ENCODE measurements at regions not wholly inside any gene's neighbourhood (a gene's known extent, or its start where the extent isn't known, plus 50 kb on each side); places are given as distances from the start of the nearest gene placed in this dataset.
A peak's percentile ranks its signal among the peaks of the same experiment; 100 is the strongest.

DNA sequence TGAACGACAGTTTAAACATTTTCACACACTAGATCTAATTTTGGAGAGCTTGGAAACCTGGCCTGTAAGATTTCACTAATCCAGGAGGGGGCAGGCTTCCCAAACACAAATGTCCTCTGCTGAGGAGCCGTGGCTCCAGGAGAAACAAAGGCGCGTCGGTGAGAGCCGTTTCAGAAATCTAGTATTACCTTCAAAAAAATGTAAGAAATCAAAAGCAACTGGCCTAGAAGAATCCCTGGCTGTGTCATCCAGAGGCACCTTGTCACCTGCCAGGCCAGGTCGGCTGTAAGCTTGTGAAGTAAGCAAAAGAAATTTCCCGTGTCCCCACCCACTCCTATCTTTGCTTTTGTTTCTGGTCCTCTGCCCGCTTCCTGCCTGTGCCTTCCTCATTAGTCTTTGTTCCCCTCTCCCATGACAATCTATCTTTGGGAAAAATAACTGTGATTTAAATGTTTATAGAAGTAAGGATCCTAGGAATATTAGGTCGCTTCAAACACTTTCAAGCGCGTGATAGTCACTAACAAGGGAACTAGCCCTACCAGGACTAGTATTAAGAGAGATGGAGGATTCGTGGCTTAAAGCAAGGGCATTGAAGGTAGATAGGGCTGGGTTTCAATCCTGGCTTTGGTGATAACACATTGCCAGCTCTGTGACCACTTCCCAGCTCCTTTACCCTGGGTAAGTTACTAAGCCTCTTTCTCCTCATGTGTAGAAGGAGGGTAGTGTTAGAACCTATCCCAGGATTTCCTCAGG lies 99.5 kb upstream of the STK39 start:
- 12% methylated on average over 13 of the region's 13 CpGs for WGBS
- peak overlapping the region; percentile 51 to 62 (median 58) for H3K4me3 ChIP-seq
- TF ChIP-seq, protein P1, sequence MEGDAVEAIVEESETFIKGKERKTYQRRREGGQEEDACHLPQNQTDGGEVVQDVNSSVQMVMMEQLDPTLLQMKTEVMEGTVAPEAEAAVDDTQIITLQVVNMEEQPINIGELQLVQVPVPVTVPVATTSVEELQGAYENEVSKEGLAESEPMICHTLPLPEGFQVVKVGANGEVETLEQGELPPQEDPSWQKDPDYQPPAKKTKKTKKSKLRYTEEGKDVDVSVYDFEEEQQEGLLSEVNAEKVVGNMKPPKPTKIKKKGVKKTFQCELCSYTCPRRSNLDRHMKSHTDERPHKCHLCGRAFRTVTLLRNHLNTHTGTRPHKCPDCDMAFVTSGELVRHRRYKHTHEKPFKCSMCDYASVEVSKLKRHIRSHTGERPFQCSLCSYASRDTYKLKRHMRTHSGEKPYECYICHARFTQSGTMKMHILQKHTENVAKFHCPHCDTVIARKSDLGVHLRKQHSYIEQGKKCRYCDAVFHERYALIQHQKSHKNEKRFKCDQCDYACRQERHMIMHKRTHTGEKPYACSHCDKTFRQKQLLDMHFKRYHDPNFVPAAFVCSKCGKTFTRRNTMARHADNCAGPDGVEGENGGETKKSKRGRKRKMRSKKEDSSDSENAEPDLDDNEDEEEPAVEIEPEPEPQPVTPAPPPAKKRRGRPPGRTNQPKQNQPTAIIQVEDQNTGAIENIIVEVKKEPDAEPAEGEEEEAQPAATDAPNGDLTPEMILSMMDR (IDR thresholded peaks at IDR 0.05) = peak; percentile 87 to 89 (median 89)
- TF ChIP-seq POLR2AphosphoS5 (IDR thresholded peaks at IDR 0.05) = no peak
- H3K27ac ChIP-seq (replicated peaks in 1 of 4) = peak overlapping the region in 2 of 4 donors; percentile 55 to 58
- H3K9me3 ChIP-seq = no peaks in the 10 kb centered on the region
- H3K36me3 ChIP-seq = no peaks in the 10 kb centered on the region
- no peaks in the 10 kb centered on the region for H3K27me3 ChIP-seq
- intact Hi-C loops (cut with DNase I) = loop anchor here (1.0 to 10.0 kb wide), 3 partner anchors 356 to 573 kb away; no protein-coding TSS in a partner anchor
- no peak for DNase-seq (ENCODE audit: extremely low spot score)
- peaks cover 0 to 6% (median 5%) of the 10 kb centered on the region in 4 donors for H3K4me1 ChIP-seq

DNA sequence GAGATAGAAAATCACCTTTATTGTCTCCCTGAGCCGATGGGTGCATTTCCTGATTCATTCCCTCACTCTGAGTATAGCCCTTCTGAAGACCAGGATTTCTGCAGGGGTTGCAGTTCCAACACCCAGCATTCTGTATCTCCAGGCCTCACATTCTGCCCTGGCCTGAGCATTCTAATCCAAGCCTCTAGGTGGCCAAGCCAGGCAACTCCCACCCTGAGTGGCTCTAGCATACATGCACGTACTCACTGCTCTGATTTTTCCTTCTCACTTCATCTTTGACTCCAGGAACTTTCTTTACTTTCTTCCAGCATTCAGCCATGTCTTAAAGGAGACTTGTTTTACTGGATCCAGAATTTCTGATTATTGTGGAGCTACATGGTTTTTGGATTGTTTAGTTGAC lies 100.7 kb upstream of the STK39 start:
- H3K9me3 ChIP-seq = peaks cover 0 to 2% (median under 1%) of the 10 kb centered on the region in 4 donors
- no peaks in the 10 kb centered on the region for H3K27me3 ChIP-seq
- no peak overlapping the region for H3K4me3 ChIP-seq
- H3K27ac ChIP-seq (replicated peaks in 1 of 4) = no peak overlapping the region
- 84% methylated on average over 2 of the region's 2 CpGs for WGBS
- no peaks in the 10 kb centered on the region for H3K36me3 ChIP-seq
- intact Hi-C loops (cut with DNase I) = loop anchor here (2.0 to 10.0 kb wide), 2 partner anchors 411 to 507 kb away; no protein-coding TSS in a partner anchor
- TF ChIP-seq, protein P1 (IDR thresholded peaks at IDR 0.05) = peak in 2 of 3 experiments; percentile 8 to 44
- TF ChIP-seq EP300 (IDR thresholded peaks at IDR 0.05) = no peak
- no peak for DNase-seq (ENCODE audit: extremely low spot score)
- peaks cover 0 to 6% (median 5%) of the 10 kb centered on the region in 4 donors for H3K4me1 ChIP-seq

DNA sequence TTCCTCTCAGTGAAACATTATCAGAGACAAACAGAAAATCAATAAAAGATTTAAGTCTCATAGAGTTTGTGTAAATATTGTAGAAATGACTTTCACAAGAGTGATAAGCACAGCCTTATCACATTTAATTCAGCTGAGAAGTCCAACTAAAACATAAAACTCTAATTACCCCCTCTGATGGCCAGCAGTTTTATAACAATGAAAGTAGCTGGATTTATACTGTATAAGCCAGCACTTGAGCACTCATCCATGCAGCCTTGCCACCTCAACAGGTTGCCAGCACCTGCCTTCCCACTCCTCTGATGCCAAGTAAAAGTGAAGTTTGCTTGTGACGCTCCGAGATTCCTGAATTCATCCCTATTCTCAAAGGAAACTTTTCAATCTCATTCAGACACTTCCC lies 103.0 kb upstream of the STK39 start:
- no peak for DNase-seq (ENCODE audit: extremely low spot score)
- Histone ChIP-seq H3K4me1 (peaks cover 0 to 6% (median 5%) of the 10 kb centered on the region in 4 donors), H3K36me3 (no peaks in the 10 kb centered on the region), H3K27ac (replicated peaks in 1 of 4) (no peak overlapping the region), H3K4me3 (no peak overlapping the region), H3K27me3 (no peaks in the 10 kb centered on the region), H3K9me3 (peaks cover 0 to 4% (median 2%) of the 10 kb centered on the region in 4 donors)
- TF ChIP-seq EP300 (IDR thresholded peaks at IDR 0.05) = no peak
- no peak for TF ChIP-seq POLR2A (IDR thresholded peaks at IDR 0.05; ENCODE audit: low read depth)
- TF ChIP-seq POLR2AphosphoS5 (IDR thresholded peaks at IDR 0.05) = no peak
- TF ChIP-seq, protein P1 (IDR thresholded peaks at IDR 0.05) = no peak
- 100% methylated on average over 2 of the region's 2 CpGs for WGBS
- intact Hi-C loops (cut with DNase I) = no loop called here

DNA sequence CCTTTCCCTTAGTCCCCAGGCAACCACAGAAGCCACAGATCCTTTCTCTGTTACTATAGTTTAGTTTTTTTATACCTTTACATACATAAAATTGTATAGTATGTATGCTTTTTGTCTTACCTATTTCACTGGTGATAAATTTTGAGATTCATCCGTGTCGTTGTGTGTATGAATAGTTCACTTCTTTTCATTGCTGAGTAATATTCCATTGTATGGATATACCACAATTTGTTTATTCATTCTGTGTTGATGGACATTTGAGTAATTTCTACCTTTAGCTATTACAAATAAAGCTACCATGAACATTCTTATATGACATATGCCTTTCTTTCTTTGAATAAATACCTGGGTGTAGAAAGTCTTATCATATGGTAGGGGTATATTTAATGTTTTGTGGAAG lies 102.8 kb upstream of the CERS6 start:
- no peaks in the 10 kb centered on the region for H3K36me3 ChIP-seq
- H3K4me3 ChIP-seq = no peak overlapping the region
- peaks cover 0 to 4% (median 2%) of the 10 kb centered on the region in 4 donors for H3K9me3 ChIP-seq
- no peaks in the 10 kb centered on the region for H3K4me1 ChIP-seq
- no peak for DNase-seq (ENCODE audit: extremely low spot score)
- intact Hi-C loops (cut with DNase I) = no loop called here
- WGBS = 94% methylated on average over 2 of the region's 2 CpGs
- H3K27me3 ChIP-seq = no peaks in the 10 kb centered on the region
- H3K27ac ChIP-seq (replicated peaks in 1 of 4) = no peak overlapping the region
- TF ChIP-seq POLR2AphosphoS5 (IDR thresholded peaks at IDR 0.05) (no peak), EP300 (IDR thresholded peaks at IDR 0.05) (no peak), POLR2A (IDR thresholded peaks at IDR 0.05; ENCODE audit: low read depth) (no peak)
- TF ChIP-seq, protein P1 (IDR thresholded peaks at IDR 0.05) = no peak
